HCT116 (cell line): ENCODE measurements at regions not wholly inside any gene's neighbourhood (a gene's known extent, or its start where the extent isn't known, plus 50 kb on each side); places are given as distances from the start of the nearest gene placed in this dataset.

Experiments used
- CBX3 ChIP-seq: IDR thresholded peaks from 2 replicates; pipeline ENCODE4 v1.6.1; 2012; ENCODE audit warnings: low read depth
- ELF1 ChIP-seq: IDR thresholded peaks from 2 replicates; pipeline ENCODE4 v1.6.1; 2012; ENCODE audit warnings: low read depth, borderline replicate concordance
- EZH2 ChIP-seq: fragments of 200-600 bp; sonication (generic); IDR thresholded peaks from 2 replicates; pipeline ENCODE4 v1.6.1; 2017; ENCODE audit warnings: antibody characterized with exemption, mixed run types
- EZH2phosphoT487 ChIP-seq: fragments of 200-600 bp; IDR thresholded peaks from 2 replicates; pipeline ENCODE4 v1.6.1; 2018; ENCODE audit warnings: antibody characterized with exemption, borderline replicate concordance
- FOSL1 ChIP-seq: IDR thresholded peaks from 2 replicates; pipeline ENCODE4 v1.6.1; 2012; ENCODE audit warnings: low read depth
- JUND ChIP-seq: IDR thresholded peaks from 2 replicates; pipeline ENCODE4 v1.6.1; 2012
- POLR2AphosphoS5 ChIP-seq: IDR thresholded peaks from 2 replicates; pipeline ENCODE4 v1.6.1; 2011; ENCODE audit warnings: mild to moderate bottlenecking, low read depth, low read length, moderate library complexity
- SIN3A ChIP-seq: IDR thresholded peaks from 2 replicates; pipeline ENCODE4 v1.6.1; 2012; ENCODE audit warnings: low read depth
- SP1 ChIP-seq: IDR thresholded peaks from 2 replicates; pipeline ENCODE4 v1.6.1; 2012; ENCODE audit warnings: low read depth
- TCF7L2 ChIP-seq: IDR thresholded peaks from 2 replicates; pipeline ENCODE4 v1.7.0; 2011; ENCODE audit warnings: borderline replicate concordance, inconsistent platforms; ENCODE audit not compliant: insufficient read depth, insufficient read length; ENCODE audit errors: extremely low read depth
- ZFX ChIP-seq: fragments of 450-650 bp; IDR thresholded peaks from 2 replicates; pipeline ENCODE4 v1.6.1; 2017
- ZNF274 ChIP-seq: fragments of 200-500 bp; sonication (Bioruptor generic); IDR thresholded peaks from 2 replicates; pipeline ENCODE4 v1.6.1; 2014; ENCODE audit warnings: mild to moderate bottlenecking, low read depth, low read length, inconsistent platforms
- TF ChIP-seq, protein P1 (sequence below): IDR thresholded peaks from 2 replicates; pipeline ENCODE4 v1.6.1; 2012; ENCODE audit warnings: low read depth
- TF ChIP-seq, protein P2 (sequence below): IDR thresholded peaks from 2 replicates; pipeline ENCODE4 v1.6.1; 2011; ENCODE audit warnings: mild to moderate bottlenecking, low read length, moderate library complexity; ENCODE audit not compliant: insufficient replicate concordance; ENCODE audit errors: extremely low read depth

DNA sequence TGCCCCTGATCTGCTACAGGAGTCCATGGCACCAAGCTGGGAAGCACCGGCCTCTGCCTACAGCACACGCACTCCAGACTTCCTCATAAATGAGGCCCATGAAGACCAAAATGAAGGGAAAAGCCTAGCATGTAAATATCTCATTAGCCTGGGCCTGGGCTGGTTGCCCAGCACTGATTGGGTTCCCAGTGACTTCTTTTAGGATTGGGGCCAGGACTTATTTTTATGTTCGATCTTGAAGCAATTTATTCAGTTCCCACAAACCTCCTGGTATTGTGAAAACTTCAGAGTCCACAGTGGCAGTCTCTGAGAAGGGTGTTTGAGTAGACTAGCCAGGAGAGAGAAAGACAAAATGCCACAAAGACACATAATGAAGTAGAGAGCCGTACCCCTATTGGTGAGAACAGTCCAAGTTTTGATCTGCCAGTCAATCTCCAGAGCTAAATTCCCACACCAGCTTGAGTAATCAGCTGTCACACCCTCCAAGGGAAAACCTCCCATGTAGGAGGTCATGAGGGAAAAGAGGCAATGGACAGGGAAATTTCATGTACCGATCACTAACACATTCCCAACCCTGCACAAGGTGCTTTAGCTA, 78.2 kb downstream of the PHLDA1 start (continued):
- TF ChIP-seq, protein P1, sequence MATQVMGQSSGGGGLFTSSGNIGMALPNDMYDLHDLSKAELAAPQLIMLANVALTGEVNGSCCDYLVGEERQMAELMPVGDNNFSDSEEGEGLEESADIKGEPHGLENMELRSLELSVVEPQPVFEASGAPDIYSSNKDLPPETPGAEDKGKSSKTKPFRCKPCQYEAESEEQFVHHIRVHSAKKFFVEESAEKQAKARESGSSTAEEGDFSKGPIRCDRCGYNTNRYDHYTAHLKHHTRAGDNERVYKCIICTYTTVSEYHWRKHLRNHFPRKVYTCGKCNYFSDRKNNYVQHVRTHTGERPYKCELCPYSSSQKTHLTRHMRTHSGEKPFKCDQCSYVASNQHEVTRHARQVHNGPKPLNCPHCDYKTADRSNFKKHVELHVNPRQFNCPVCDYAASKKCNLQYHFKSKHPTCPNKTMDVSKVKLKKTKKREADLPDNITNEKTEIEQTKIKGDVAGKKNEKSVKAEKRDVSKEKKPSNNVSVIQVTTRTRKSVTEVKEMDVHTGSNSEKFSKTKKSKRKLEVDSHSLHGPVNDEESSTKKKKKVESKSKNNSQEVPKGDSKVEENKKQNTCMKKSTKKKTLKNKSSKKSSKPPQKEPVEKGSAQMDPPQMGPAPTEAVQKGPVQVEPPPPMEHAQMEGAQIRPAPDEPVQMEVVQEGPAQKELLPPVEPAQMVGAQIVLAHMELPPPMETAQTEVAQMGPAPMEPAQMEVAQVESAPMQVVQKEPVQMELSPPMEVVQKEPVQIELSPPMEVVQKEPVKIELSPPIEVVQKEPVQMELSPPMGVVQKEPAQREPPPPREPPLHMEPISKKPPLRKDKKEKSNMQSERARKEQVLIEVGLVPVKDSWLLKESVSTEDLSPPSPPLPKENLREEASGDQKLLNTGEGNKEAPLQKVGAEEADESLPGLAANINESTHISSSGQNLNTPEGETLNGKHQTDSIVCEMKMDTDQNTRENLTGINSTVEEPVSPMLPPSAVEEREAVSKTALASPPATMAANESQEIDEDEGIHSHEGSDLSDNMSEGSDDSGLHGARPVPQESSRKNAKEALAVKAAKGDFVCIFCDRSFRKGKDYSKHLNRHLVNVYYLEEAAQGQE = no peak
- TF ChIP-seq ZNF274 = no peak
- peak; percentile 10; the same call in 1 of the 2 replicates for TF ChIP-seq JUND
- TF ChIP-seq FOSL1 = no peak; the same call in 1 of the 2 replicates
- TF ChIP-seq SP1 = peak; percentile 33; the same call in 1 of the 2 replicates
- TF ChIP-seq EZH2 = no peak
- TF ChIP-seq ELF1 = no peak
- peak; percentile 58; the same call in 1 of the 2 replicates for TF ChIP-seq POLR2AphosphoS5
- TF ChIP-seq CBX3 = 0 out of 2 replicates have a peak, but pooled peaks have one; percentile 26
- TF ChIP-seq ZFX = no peak
- no peak for TF ChIP-seq TCF7L2
- TF ChIP-seq EZH2phosphoT487 = no peak
- TF ChIP-seq, protein P2, sequence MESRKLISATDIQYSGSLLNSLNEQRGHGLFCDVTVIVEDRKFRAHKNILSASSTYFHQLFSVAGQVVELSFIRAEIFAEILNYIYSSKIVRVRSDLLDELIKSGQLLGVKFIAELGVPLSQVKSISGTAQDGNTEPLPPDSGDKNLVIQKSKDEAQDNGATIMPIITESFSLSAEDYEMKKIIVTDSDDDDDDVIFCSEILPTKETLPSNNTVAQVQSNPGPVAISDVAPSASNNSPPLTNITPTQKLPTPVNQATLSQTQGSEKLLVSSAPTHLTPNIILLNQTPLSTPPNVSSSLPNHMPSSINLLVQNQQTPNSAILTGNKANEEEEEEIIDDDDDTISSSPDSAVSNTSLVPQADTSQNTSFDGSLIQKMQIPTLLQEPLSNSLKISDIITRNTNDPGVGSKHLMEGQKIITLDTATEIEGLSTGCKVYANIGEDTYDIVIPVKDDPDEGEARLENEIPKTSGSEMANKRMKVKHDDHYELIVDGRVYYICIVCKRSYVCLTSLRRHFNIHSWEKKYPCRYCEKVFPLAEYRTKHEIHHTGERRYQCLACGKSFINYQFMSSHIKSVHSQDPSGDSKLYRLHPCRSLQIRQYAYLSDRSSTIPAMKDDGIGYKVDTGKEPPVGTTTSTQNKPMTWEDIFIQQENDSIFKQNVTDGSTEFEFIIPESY = no peak
- TF ChIP-seq SIN3A = no peak
